Muscle layer of colon (tissue), 2 donors: ENCODE measurements at regions not wholly inside any gene's neighbourhood (a gene's known extent, or its start where the extent isn't known, plus 50 kb on each side); places are given as distances from the start of the nearest gene placed in this dataset.

Experiments
- H3K27ac ChIP-seq: one replicate; pipeline ENCODE4 v1.7.0; 2013; ENCODE audit warnings: low read depth, mild to moderate bottlenecking, low read length, moderate library complexity
- H3K27me3 ChIP-seq, 2 donors: one replicate each; pipeline ENCODE4 v1.7.0; 2013; ENCODE audit warnings: low read length in 2 of 2, mild to moderate bottlenecking in 2 of 2; ENCODE audit not compliant: insufficient read depth in 2 of 2, control insufficient read depth in 1 of 2
- H3K36me3 ChIP-seq: one replicate; pipeline ENCODE4 v1.7.0; 2013; ENCODE audit warnings: mild to moderate bottlenecking, low read length; ENCODE audit not compliant: insufficient read depth
- H3K4me1 ChIP-seq: one replicate; pipeline ENCODE4 v1.7.0; 2013; ENCODE audit warnings: mild to moderate bottlenecking, low read length; ENCODE audit not compliant: insufficient read depth
- H3K4me3 ChIP-seq, 2 donors: one replicate each; pipeline ENCODE4 v1.7.0; 2013; ENCODE audit warnings: low read length in 2 of 2, low read depth in 1 of 2, mild to moderate bottlenecking in 1 of 2, moderate library complexity in 1 of 2
- H3K9ac ChIP-seq: one replicate; pipeline ENCODE4 v1.7.0; 2013; ENCODE audit warnings: low read length
- H3K9me3 ChIP-seq: one replicate; pipeline ENCODE4 v1.7.0; 2013; ENCODE audit warnings: mild to moderate bottlenecking, low read length
- donor health status: abdominal sarcoma.
- donor health status: Adenocarcinoma of cecum.

DNA sequence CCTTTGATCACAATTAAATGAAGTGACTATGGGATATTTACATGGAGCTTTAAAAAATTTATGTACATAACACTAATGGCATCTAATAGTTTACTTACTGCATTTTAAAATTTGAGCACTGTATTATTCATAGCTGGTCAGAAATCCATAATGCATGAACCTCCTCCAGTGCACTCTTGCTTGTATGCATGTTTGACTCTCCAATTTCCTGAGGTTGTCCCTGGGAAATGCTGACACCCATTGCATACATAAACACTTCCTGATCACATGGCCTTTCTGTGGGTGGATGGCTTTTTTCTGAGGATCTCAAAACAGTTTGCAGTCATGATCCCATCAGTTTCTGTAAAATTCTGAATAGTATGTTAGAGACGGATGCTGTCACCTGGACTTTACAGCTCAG lies 577.8 kb downstream of the REEP3 start:
- Histone ChIP-seq H3K4me1 (no peaks in the 10 kb centered on the region), H3K36me3 (no peaks in the 10 kb centered on the region), H3K9me3 (no peaks in the 10 kb centered on the region), H3K27me3 (no peaks in the 10 kb centered on the region), H3K9ac (no peak overlapping the region), H3K4me3 (no peak overlapping the region), H3K27ac (no peak overlapping the region)

GRCh38 chr10:64101606-64102263 lies 580.5 kb downstream of the REEP3 start:
- Histone ChIP-seq H3K36me3 (no peaks in the 10 kb centered on the region), H3K27ac (no peak overlapping the region), H3K27me3 (no peaks in the 10 kb centered on the region), H3K4me3 (no peak overlapping the region), H3K4me1 (no peaks in the 10 kb centered on the region), H3K9me3 (no peaks in the 10 kb centered on the region), H3K9ac (no peak overlapping the region)

DNA sequence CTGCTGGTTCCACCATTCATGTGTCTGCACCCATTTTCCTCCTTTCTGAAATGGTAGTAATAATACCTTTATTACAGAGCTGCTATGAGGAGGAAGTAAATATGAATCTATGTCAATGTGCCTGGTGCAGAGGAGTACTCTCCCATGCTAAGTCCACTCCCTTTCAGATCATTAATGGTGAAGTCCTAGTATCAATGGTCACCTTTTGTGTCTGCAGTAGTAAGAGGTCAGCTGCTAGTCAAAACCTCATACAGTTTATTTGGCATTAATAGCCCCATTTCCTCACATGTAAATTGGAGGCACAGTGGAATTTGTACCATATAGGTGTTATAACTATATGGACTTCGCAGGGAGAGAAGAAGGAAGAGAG lies 581.0 kb downstream of the REEP3 start:
- Histone ChIP-seq H3K27me3 (no peaks in the 10 kb centered on the region), H3K27ac (no peak overlapping the region), H3K36me3 (no peaks in the 10 kb centered on the region), H3K4me3 (no peak overlapping the region), H3K9me3 (no peaks in the 10 kb centered on the region), H3K4me1 (no peaks in the 10 kb centered on the region), H3K9ac (no peak overlapping the region)

DNA sequence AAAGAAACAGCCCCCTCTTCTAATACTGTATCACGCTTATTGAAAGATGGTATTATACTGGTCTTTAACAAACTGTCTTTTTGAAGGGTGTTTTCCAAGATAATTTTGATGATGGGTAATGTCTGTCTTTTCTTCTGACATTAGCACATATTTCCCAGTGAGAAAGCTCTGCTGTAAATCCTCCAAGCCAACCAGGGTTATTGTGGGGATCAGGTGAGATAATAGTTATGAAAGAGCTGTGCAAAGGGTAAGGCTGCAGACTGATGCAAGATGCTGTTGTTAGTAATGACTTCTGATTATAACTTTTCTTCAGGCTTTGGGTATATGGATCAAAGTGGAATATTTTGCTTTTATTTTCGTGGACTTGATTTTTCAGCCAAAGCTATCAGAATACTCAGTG lies 581.7 kb downstream of the REEP3 start:
- Histone ChIP-seq H3K27me3 (no peaks in the 10 kb centered on the region), H3K27ac (no peak overlapping the region), H3K9me3 (no peaks in the 10 kb centered on the region), H3K36me3 (no peaks in the 10 kb centered on the region), H3K4me1 (no peaks in the 10 kb centered on the region), H3K4me3 (no peak overlapping the region), H3K9ac (no peak overlapping the region)

- Histone ChIP-seq H3K27me3 (no peaks in the 10 kb centered on the region), H3K9me3 (no peaks in the 10 kb centered on the region), H3K4me3 (no peak overlapping the region), H3K36me3 (no peaks in the 10 kb centered on the region), H3K9ac (no peak overlapping the region), H3K27ac (no peak overlapping the region), H3K4me1 (no peaks in the 10 kb centered on the region)
These were observed 582.7 kb downstream of the REEP3 start for GRCh38 chr10:64103750-64104470.

DNA sequence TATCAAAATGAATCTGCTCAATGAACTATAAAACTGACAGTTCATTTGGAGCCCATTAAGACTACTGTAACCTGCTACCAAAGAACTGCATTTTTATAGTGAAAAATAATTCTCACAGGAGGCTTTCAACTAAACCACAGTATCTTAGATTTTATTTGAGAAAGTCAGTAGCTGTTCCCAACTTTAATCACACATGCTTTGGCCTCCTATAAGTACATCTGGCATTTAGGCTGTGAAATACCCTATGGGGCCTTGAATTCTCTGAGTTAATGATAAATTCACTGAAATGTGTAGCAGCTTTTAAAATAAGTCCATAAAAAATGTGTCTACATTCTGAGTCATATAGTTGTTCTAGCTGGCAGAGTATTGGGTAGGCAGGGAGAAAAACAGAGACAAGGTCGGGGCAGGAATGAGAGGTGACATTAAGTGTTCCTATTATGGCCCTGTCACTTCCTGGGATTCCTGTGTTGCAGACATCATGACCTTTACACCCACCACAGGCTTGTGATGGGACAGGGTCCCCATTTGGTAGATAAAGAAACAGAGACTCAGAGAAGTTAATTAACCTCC lies 588.8 kb downstream of the REEP3 start:
- H3K27ac ChIP-seq = no peak overlapping the region
- H3K36me3 ChIP-seq = no peaks in the 10 kb centered on the region
- no peaks in the 10 kb centered on the region for H3K9me3 ChIP-seq
- no peak overlapping the region for H3K4me3 ChIP-seq
- H3K9ac ChIP-seq = no peak overlapping the region
- H3K27me3 ChIP-seq = no peaks in the 10 kb centered on the region
- no peaks in the 10 kb centered on the region for H3K4me1 ChIP-seq

GRCh38 chr10:64112701-64113355 lies 591.6 kb downstream of the REEP3 start:
- Histone ChIP-seq H3K27me3 (no peaks in the 10 kb centered on the region), H3K9ac (no peak overlapping the region), H3K4me1 (no peaks in the 10 kb centered on the region), H3K9me3 (no peaks in the 10 kb centered on the region), H3K36me3 (no peaks in the 10 kb centered on the region), H3K27ac (no peak overlapping the region), H3K4me3 (no peak overlapping the region)

- Histone ChIP-seq H3K4me1 (no peaks in the 10 kb centered on the region), H3K36me3 (no peaks in the 10 kb centered on the region), H3K27me3 (no peaks in the 10 kb centered on the region), H3K9ac (no peak overlapping the region), H3K9me3 (no peaks in the 10 kb centered on the region), H3K4me3 (no peak overlapping the region), H3K27ac (no peak overlapping the region)
These were observed 592.2 kb downstream of the REEP3 start for GRCh38 chr10:64113375-64113774.

DNA sequence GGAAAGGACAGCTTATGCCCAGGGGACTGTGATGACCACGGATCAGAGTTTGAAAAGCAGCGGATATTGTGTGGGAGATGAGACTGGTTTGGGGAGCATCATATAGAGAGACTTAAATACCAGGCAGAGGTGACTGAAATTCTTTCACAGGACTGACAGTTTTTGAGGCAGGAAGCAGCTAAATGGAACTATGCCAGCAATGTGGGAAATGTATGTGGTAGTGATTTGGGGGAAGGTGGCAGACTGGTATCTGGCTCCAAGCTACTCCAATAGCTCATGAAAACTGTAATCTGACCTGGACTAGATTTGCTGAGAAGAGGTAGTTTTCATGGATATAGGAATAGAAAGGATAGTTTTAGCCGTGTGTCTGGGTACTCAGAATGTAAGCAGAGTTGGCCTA lies 592.6 kb downstream of the REEP3 start:
- no peak overlapping the region for H3K9ac ChIP-seq
- H3K27me3 ChIP-seq = no peaks in the 10 kb centered on the region
- no peak overlapping the region for H3K27ac ChIP-seq
- H3K4me1 ChIP-seq = no peaks in the 10 kb centered on the region
- no peak overlapping the region for H3K4me3 ChIP-seq
- H3K36me3 ChIP-seq = no peaks in the 10 kb centered on the region
- no peaks in the 10 kb centered on the region for H3K9me3 ChIP-seq

GRCh38 chr10:64115471-64115870 lies 594.3 kb downstream of the REEP3 start:
- no peaks in the 10 kb centered on the region for H3K9me3 ChIP-seq
- no peaks in the 10 kb centered on the region for H3K4me1 ChIP-seq
- H3K27ac ChIP-seq = no peak overlapping the region
- H3K4me3 ChIP-seq = no peak overlapping the region
- no peak overlapping the region for H3K9ac ChIP-seq
- H3K27me3 ChIP-seq = no peaks in the 10 kb centered on the region
- no peaks in the 10 kb centered on the region for H3K36me3 ChIP-seq

- H3K4me1 ChIP-seq = no peaks in the 10 kb centered on the region
- H3K4me3 ChIP-seq = no peak overlapping the region
- no peaks in the 10 kb centered on the region for H3K36me3 ChIP-seq
- H3K27ac ChIP-seq = no peak overlapping the region
- no peaks in the 10 kb centered on the region for H3K9me3 ChIP-seq
- H3K9ac ChIP-seq = no peak overlapping the region
- H3K27me3 ChIP-seq = no peaks in the 10 kb centered on the region
These were observed 594.9 kb downstream of the REEP3 start for GRCh38 chr10:64115908-64116643.
